RPMI7951 (cell line): ENCODE measurements at regions not wholly inside any gene's neighbourhood (a gene's known extent, or its start where the extent isn't known, plus 50 kb on each side); places are given as distances from the start of the nearest gene placed in this dataset.
"Not testable (repeated sequence)": the region's sequence is repeated elsewhere in the genome, so short reads cannot be mapped to it uniquely, and the experiment has no call there.

Source experiments
- DNase-seq: peaks from one replicate; pipeline ENCODE4 v3.0.0-alpha.2; 2012; ENCODE audit warnings: low read depth

GRCh38 chr2:147025646-147026585 is 818.9 kb upstream of the ACVR2A start:
- no peak for DNase-seq

- DNase-seq, result no peak
Measured at GRCh38 chr2:147019311-147019710, 825.5 kb upstream of the ACVR2A start.

- DNase-seq, result no peak
Measured at GRCh38 chr2:147017951-147018645, 826.7 kb upstream of the ACVR2A start.

- no peak for DNase-seq
Measured at GRCh38 chr2:147016181-147016580, 828.6 kb upstream of the ACVR2A start.

- no peak for DNase-seq
Measured at GRCh38 chr2:147015591-147015990, 829.2 kb upstream of the ACVR2A start.

- DNase-seq, result no peak
Measured at GRCh38 chr2:147013696-147014392, 831.0 kb upstream of the ACVR2A start.

GRCh38 chr2:147008481-147008880 is 836.3 kb upstream of the ACVR2A start:
- DNase-seq, result no peak

GRCh38 chr2:147006736-147007141 is 838.1 kb upstream of the ACVR2A start:
- DNase-seq, result no peak

GRCh38 chr2:147003081-147003480 is 841.7 kb upstream of the ACVR2A start:
- no peak for DNase-seq

- DNase-seq, result no peak
Measured at GRCh38 chr2:147002256-147002655, 842.6 kb upstream of the ACVR2A start.

GRCh38 chr2:147001061-147001460 is 843.8 kb upstream of the ACVR2A start:
- no peak for DNase-seq

GRCh38 chr2:147000151-147000550 is 844.7 kb upstream of the ACVR2A start:
- DNase-seq, result not testable (repeated sequence)

GRCh38 chr2:146997945-146998344 is 846.9 kb upstream of the ACVR2A start:
- no peak for DNase-seq

GRCh38 chr2:146997488-146997887 is 847.3 kb upstream of the ACVR2A start:
- DNase-seq, result no peak

GRCh38 chr2:146994246-146994645 is 850.6 kb upstream of the ACVR2A start:
- DNase-seq, result no peak

GRCh38 chr2:146992466-146992865 is 852.4 kb upstream of the ACVR2A start:
- DNase-seq, result no peak

GRCh38 chr2:146992057-146992456 is 852.8 kb upstream of the ACVR2A start:
- DNase-seq, result no peak

- DNase-seq, result no peak
Measured at GRCh38 chr2:146990311-146991054, 854.3 kb upstream of the ACVR2A start.

- no peak for DNase-seq
Measured at GRCh38 chr2:146989741-146990140, 855.1 kb upstream of the ACVR2A start.

- no peak for DNase-seq
Measured at GRCh38 chr2:146987996-146988395, 856.8 kb upstream of the ACVR2A start.

- no peak for DNase-seq
Measured at GRCh38 chr2:146986161-146986560, 858.7 kb upstream of the ACVR2A start.

GRCh38 chr2:146985753-146986152 is 859.1 kb upstream of the ACVR2A start:
- DNase-seq, result no peak
